Ovary (tissue), 7 donors: ENCODE measurements at regions not wholly inside any gene's neighbourhood (a gene's known extent, or its start where the extent isn't known, plus 50 kb on each side); places are given as distances from the start of the nearest gene placed in this dataset.

Experiments
- DNase-seq, 5 donors: peaks; one replicate each; pipeline ENCODE4 v3.0.0-alpha.2; 2019 to 2020
- H3K27ac ChIP-seq, 2 donors: fragments of 200-600 bp; one replicate each; pipeline versions ENCODE4 v1.5.1 to v1.8.0; 2019 to 2022
- H3K27me3 ChIP-seq: fragments of 200-600 bp; one replicate; pipeline ENCODE4 v1.8.0; 2022
- H3K36me3 ChIP-seq: fragments of 200-600 bp; sonication (generic); one replicate; pipeline ENCODE4 v1.5.1; 2019
- H3K4me1 ChIP-seq: one replicate; pipeline ENCODE4 v1.8.1; 2013; ENCODE audit warnings: mild to moderate bottlenecking, moderate library complexity; ENCODE audit not compliant: insufficient read depth
- H3K4me3 ChIP-seq: fragments of 200-600 bp; sonication (generic); one replicate; pipeline ENCODE4 v1.5.1; 2017
- H3K9me3 ChIP-seq, 2 donors: fragments of 200-600 bp in 1 of 2; sonication (generic) in 1 of 2; one replicate each; pipeline versions ENCODE4 v1.5.1 to v1.8.1; 2013 to 2019; ENCODE audit warnings: mild to moderate bottlenecking in 1 of 2, moderate library complexity in 1 of 2
- CTCF ChIP-seq, 3 donors: fragments of 450-650 bp in 2 of 3; fragments of 200-600 bp in 1 of 3; IDR thresholded peaks; one replicate each; pipeline versions ENCODE4 v1.5.1 to v1.8.0; 2016 to 2022; ENCODE audit warnings: antibody characterized with exemption in 3 of 3, mild to moderate bottlenecking in 1 of 3
- EP300 ChIP-seq: sonication (generic); formaldehyde crosslinking; IDR thresholded peaks from one replicate; pipeline ENCODE4 v1.6.1; 2017; ENCODE audit warnings: antibody characterized with exemption
- POLR2A ChIP-seq: fragments of 450-650 bp; IDR thresholded peaks from one replicate; pipeline ENCODE4 v1.6.1; 2017; ENCODE audit warnings: antibody characterized with exemption, mild to moderate bottlenecking, moderate library complexity
- WGBS, 3 donors: extraction: QIAGEN DNeasy Blood & Tissue Kit in 1 of 3; methylation state at CpG; one replicate each; pipeline versions ENCODE4 v1.1.5 to v1.1.7; 2013 to 2017; 5-methylcytosine and 5-hydroxymethylcytosine counted together
- intact Hi-C, 4 donors: fragments of 100-400 bp; cut with DNase I; formaldehyde crosslinking; loops; one replicate each; pipeline versions ENCODE4 v1.11.0 to v1.15.1; 2022 to 2023
- donor health status: DM: no; HTN: no; CAD: no; lungs with moderate emphysema.
- donor health status: DM: no; HTN: no; CAD: no.
- donor health status: Bipolar disorder and iron deficiency.
- donor health status: DM: no; HTN: no; CAD: no.
- donor health status: DM: yes; HTN: yes; CAD: no.

- Histone ChIP-seq H3K27ac (no peak overlapping the region), H3K27me3 (no peaks in the 10 kb centered on the region), H3K9me3 (no peaks in the 10 kb centered on the region), H3K4me1 (no peaks in the 10 kb centered on the region), H3K36me3 (no peaks in the 10 kb centered on the region), H3K4me3 (no peak overlapping the region)
- intact Hi-C loops: no loop called here
- DNase-seq: no peak
- TF ChIP-seq POLR2A (no peak), CTCF (IDR thresholded peaks at IDR 0.05) (no peak), EP300 (no peak)
These were observed 163.5 kb upstream of the ANKRD55 start for GRCh38 chr5:56396634-56397033.

DNA sequence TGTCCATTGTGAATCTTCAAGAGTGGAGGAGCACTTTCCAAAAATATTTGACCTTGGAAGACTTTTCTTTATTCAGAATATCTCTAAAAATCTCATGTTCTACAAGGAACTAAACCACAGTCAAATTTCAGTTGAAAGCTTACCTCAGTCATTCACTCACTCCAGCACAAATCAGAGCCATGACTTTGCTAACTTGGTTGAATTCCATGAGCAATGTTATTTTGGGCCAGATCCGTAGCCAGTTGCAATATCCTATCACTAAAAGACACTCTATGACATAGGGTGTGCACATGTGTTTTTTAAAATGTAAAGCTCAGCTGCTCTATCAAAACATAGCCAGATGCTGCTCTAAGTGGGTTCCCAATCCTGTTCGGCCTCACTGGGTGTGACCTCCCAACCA lies 156.1 kb upstream of the ANKRD55 start:
- no peak overlapping the region for H3K4me3 ChIP-seq
- no peak for DNase-seq
- H3K27me3 ChIP-seq: no peaks in the 10 kb centered on the region
- no peaks in the 10 kb centered on the region for H3K9me3 ChIP-seq
- H3K27ac ChIP-seq: no peak overlapping the region
- no peak for TF ChIP-seq POLR2A
- TF ChIP-seq EP300: no peak
- TF ChIP-seq CTCF (IDR thresholded peaks at IDR 0.05): no peak
- intact Hi-C loops: no loop called here
- H3K36me3 ChIP-seq: no peaks in the 10 kb centered on the region
- 85 to 94% (median 88%) methylated on average over 2 of the region's 2 CpGs for WGBS, 3 donors
- no peaks in the 10 kb centered on the region for H3K4me1 ChIP-seq

- DNase-seq: no peak
- Histone ChIP-seq H3K36me3 (no peaks in the 10 kb centered on the region), H3K9me3 (no peaks in the 10 kb centered on the region), H3K4me1 (no peaks in the 10 kb centered on the region), H3K4me3 (no peak overlapping the region), H3K27ac (no peak overlapping the region), H3K27me3 (no peaks in the 10 kb centered on the region)
- WGBS, 3 donors: 90 to 100% (median 95%) methylated on average over 1 of the region's 1 CpG
- TF ChIP-seq CTCF (IDR thresholded peaks at IDR 0.05): no peak
- no peak for TF ChIP-seq EP300
- TF ChIP-seq POLR2A: no peak
- intact Hi-C loops: no loop called here
These were observed 155.3 kb upstream of the ANKRD55 start for GRCh38 chr5:56388229-56388985.

DNA sequence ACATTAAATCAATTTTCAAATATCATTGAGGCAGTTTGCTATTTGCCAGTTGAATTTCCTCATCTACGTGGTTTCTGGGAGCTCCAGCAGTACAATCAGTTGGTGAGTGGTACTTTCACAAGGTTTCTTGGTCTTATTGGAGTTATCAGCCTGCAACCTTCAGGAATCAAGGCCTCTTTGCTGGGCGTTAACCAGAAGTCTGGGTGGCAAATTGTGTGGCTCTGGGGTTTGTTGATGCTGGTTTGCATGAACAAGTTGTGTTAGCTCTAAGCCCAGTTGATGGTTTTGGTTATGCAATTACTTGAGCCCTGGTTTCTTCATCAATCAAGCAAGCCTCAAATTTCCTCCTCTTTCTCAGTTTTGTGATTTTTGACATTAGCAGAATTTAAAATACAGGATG lies 152.9 kb upstream of the ANKRD55 start:
- WGBS, 3 donors: 90 to 98% (median 94%) methylated on average over 2 of the region's 2 CpGs
- H3K4me3 ChIP-seq: no peak overlapping the region
- H3K9me3 ChIP-seq: no peaks in the 10 kb centered on the region
- intact Hi-C loops: no loop called here
- TF ChIP-seq EP300: no peak
- no peak for TF ChIP-seq CTCF (IDR thresholded peaks at IDR 0.05)
- no peak for TF ChIP-seq POLR2A
- no peaks in the 10 kb centered on the region for H3K36me3 ChIP-seq
- H3K27ac ChIP-seq: no peak overlapping the region
- no peak for DNase-seq
- no peaks in the 10 kb centered on the region for H3K4me1 ChIP-seq
- no peaks in the 10 kb centered on the region for H3K27me3 ChIP-seq
